ENCODE measurements at regions not wholly inside any gene's neighbourhood (a gene's known extent, or its start where the extent isn't known, plus 50 kb on each side); places are given as distances from the start of the nearest gene placed in this dataset.

GRCh38 chr7:136502162-136502561 is 366.3 kb upstream of the CHRM2 start:
- TF ChIP-seq, protein P1, sequence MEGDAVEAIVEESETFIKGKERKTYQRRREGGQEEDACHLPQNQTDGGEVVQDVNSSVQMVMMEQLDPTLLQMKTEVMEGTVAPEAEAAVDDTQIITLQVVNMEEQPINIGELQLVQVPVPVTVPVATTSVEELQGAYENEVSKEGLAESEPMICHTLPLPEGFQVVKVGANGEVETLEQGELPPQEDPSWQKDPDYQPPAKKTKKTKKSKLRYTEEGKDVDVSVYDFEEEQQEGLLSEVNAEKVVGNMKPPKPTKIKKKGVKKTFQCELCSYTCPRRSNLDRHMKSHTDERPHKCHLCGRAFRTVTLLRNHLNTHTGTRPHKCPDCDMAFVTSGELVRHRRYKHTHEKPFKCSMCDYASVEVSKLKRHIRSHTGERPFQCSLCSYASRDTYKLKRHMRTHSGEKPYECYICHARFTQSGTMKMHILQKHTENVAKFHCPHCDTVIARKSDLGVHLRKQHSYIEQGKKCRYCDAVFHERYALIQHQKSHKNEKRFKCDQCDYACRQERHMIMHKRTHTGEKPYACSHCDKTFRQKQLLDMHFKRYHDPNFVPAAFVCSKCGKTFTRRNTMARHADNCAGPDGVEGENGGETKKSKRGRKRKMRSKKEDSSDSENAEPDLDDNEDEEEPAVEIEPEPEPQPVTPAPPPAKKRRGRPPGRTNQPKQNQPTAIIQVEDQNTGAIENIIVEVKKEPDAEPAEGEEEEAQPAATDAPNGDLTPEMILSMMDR (conservative IDR thresholded peaks at IDR 0.05; ENCODE audit: low read depth, low read length) = no peak
- H3K4me3 ChIP-seq (ENCODE audit: low read length) = no peak overlapping the region
- no peak for DNase-seq (ENCODE audit: low read depth)

GRCh38 chr7:136501151-136501550 is 367.3 kb upstream of the CHRM2 start:
- DNase-seq (ENCODE audit: low read depth) = no peak
- TF ChIP-seq, protein P1 (conservative IDR thresholded peaks at IDR 0.05; ENCODE audit: low read depth, low read length) = no peak
- H3K4me3 ChIP-seq (ENCODE audit: low read length) = no peak overlapping the region

DNA sequence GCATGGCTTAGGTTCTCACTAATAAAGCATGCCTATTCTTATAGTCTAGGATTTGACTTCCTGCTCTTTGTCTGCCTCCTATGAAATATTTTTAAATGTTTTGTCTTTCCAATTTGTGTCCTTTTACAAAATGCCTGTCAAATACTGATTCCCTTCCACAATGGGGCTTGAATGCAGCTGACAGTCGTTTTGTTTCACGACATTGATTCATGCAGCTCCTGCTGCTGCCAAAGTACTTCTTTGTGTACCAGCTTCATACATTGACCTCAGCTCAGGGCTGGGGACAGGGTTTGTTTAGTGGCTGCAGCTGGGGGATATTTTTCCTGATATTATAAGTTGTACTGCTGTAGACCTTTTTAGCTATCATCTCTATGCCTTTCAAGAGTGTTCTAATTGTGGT is 371.9 kb upstream of the CHRM2 start:
- DNase-seq (ENCODE audit: low read depth) = no peak
- TF ChIP-seq, protein P1 (conservative IDR thresholded peaks at IDR 0.05; ENCODE audit: low read depth, low read length) = no peak

GRCh38 chr7:136495081-136495480 is 373.4 kb upstream of the CHRM2 start:
- TF ChIP-seq, protein P1 (conservative IDR thresholded peaks at IDR 0.05; ENCODE audit: low read depth, low read length) = no peak
- no peak for DNase-seq (ENCODE audit: low read depth)
- H3K4me3 ChIP-seq (ENCODE audit: low read length) = no peak overlapping the region

More for the DNA sequence above, 371.9 kb upstream of the CHRM2 start:
- no peak overlapping the region for H3K4me3 ChIP-seq (ENCODE audit: low read length)

DNA sequence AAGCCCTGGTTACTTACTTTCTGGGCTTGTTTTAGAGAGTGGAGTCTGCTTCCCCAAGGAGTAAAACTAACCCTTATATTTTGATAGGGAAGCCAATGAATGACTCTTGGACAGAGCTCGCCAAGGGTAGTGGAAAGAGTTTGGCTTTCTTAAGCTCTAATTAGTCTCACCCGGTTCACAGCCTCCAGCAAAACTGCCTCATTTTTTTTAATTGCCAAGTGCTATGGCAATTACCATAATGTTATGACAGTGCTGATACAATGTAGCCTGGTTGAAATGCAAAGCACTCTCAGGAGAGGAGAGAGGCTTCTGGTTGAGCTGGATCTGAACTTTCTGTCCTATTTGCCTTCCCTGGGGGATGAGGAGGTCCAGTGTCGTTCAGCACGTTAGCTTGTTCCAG is 376.1 kb upstream of the CHRM2 start:
- TF ChIP-seq, protein P1 (conservative IDR thresholded peaks at IDR 0.05; ENCODE audit: low read depth, low read length) = no peak
- H3K4me3 ChIP-seq (ENCODE audit: low read length) = no peak overlapping the region
- no peak for DNase-seq (ENCODE audit: low read depth)

DNA sequence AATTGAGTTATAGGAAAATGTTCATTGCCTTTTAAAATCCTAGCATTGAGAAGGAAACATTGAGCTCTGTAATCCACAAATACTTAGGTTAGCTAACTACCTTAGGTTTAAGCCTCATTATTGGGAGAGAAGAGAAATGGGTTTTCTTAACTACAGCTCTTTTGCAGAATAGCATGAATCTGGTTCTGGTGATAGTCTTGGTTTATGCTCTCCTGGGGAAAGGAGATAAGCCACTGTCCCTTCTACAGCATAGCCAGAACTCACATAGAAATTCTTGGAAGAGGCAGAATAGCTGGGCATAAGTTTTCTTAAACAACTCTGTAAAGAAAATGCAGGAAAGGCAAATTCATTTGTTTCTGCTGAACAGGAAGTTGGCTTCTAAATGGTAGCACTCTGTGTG is 378.6 kb upstream of the CHRM2 start:
- TF ChIP-seq, protein P1 (conservative IDR thresholded peaks at IDR 0.05; ENCODE audit: low read depth, low read length) = no peak
- H3K4me3 ChIP-seq (ENCODE audit: low read length) = no peak overlapping the region
- no peak for DNase-seq (ENCODE audit: low read depth)

DNA sequence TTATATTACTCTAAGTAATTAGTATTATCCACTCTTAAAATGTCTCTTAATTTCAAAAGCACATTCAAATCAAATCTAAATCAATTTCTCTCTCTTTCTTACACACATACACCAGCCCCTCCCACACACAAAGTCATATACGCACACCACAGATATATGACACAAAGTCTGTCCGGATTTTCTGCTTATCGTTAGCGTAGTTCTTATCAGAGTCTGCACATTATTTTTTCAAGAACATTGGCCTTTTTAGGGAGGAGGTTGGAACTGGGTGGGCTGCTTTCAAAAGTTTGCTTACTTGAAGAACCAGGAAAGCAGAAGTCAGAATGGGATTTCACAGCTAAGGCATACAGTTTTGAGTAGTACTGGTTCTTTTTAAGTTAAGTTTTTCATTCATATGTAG is 387.6 kb upstream of the CHRM2 start:
- TF ChIP-seq, protein P1 (conservative IDR thresholded peaks at IDR 0.05; ENCODE audit: low read depth, low read length) = no peak
- no peak overlapping the region for H3K4me3 ChIP-seq (ENCODE audit: low read length)
- no peak for DNase-seq (ENCODE audit: low read depth)
